GM12872 (cell line): ENCODE measurements at regions not wholly inside any gene's neighbourhood (a gene's known extent, or its start where the extent isn't known, plus 50 kb on each side); places are given as distances from the start of the nearest gene placed in this dataset.

Experiments
- CTCF ChIP-seq: IDR thresholded peaks from 3 replicates; pipeline ENCODE4 v1.5.1; 2011; ENCODE audit warnings: low read depth, mild to moderate bottlenecking, low read length, moderate library complexity; ENCODE audit not compliant: insufficient read depth

- no peak for TF ChIP-seq CTCF
Measured at GRCh38 chr13:109593230-109593629, 193.2 kb downstream of the IRS2 start.

- no peak for TF ChIP-seq CTCF
Measured at GRCh38 chr13:109592770-109593169, 193.6 kb downstream of the IRS2 start.

- TF ChIP-seq CTCF, result no peak
Measured at GRCh38 chr13:109587689-109588088, 198.7 kb downstream of the IRS2 start.

GRCh38 chr13:109586509-109587346, 199.7 kb downstream of the IRS2 start:
- TF ChIP-seq CTCF, result no peak

- no peak for TF ChIP-seq CTCF
Measured at GRCh38 chr13:109584844-109585361, 201.5 kb downstream of the IRS2 start.

- no peak for TF ChIP-seq CTCF
Measured at GRCh38 chr13:109577191-109577700, 209.1 kb downstream of the IRS2 start.

- TF ChIP-seq CTCF, result no peak
Measured at GRCh38 chr13:109576331-109576813, 210.0 kb downstream of the IRS2 start.
